HT1080 (cell line): ENCODE measurements at regions not wholly inside any gene's neighbourhood (a gene's known extent, or its start where the extent isn't known, plus 50 kb on each side); places are given as distances from the start of the nearest gene placed in this dataset.
A peak's percentile ranks its signal among the peaks of the same experiment; 100 is the strongest.
"Not testable (repeated sequence)": the region's sequence is repeated elsewhere in the genome, so short reads cannot be mapped to it uniquely, and the experiment has no call there.

Experiments
- DNase-seq: peaks from one replicate; pipeline ENCODE4 v3.0.0-alpha.2; 2015; ENCODE audit warnings: low read depth

DNA sequence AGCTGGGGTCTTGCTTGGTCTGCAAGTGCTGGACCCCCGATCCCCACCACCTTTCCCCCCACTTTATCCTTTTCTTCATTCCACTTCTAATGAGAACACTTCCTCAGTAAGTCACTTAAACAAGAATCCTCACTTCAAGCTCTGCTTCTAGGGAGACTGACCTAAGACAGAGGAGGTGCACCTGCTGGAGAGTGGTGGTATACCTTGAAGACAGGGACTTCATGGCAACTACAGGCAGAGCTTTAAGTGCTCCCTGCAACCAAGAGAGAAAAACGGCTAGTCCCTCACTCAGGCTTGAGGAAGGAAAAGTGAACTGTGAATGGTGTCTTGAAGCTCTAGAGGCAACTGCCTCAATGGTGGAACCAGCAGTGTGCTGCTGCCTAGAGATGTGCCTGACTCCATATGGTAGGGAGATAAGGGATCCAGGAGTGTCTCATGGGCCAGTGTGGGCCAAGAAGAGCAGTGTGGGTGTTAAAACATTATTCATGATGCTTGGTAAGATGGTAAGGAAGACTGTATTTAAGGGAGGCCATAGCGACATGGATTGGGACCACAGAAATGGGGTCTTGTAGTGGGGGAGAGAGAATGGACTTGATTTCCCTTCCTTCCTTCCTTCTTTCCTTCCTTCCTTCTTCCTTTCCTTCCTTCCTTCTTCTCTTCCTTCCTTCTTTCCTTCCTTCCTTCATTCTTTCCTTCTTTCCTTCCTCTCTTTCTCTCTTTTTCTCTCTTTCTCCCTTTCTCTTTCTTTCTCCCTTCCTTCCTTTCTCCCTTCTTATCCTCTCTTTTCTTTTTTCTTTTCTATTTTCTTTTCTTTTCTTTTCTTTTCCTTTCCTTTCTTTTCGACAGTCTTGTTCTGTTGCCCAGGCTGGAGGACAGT is 96.2 kb upstream of the NAP1L1 start:
- no peak for DNase-seq

DNA sequence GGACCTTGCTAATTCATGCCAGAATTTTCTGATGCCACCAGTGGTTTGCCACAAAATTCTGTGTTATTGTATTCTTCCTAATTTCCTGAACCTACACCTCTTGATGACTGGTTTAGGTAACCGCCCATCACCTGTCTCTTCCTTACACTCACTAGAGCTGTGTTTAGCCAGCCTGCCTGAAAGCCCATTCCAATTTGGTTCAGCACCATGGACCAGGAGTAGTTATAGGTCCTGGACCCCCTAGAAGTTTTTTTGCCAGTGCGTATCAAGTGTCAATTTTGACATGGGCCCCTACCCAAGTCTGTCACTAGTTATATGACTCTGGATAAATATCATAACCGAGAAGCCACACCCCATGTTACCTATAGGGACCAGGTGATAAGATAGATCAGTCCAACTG is 94.0 kb upstream of the NAP1L1 start:
- DNase-seq: no peak

GRCh38 chr12:76177821-76178220 is 93.3 kb upstream of the NAP1L1 start:
- no peak for DNase-seq

DNA sequence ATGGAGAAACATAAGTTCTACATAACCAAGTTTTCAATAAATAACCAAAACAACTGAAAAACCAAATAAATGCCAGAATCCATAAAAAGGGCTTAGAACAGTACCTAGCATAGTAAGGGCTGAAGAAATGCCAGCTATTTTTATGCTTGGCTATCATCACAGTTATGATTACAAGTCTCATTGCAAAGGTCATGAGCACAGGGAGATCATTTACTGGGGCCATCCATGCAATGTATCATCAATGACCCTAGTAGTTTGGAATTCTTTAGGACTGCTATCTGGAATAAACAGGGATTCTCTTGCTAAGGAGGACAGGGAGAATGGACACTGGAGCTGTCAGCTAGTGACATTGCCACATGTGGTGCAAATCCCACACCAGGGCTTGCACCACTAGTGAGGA is 92.5 kb upstream of the NAP1L1 start:
- no peak for DNase-seq

- DNase-seq: not testable (repeated sequence)
Observed at GRCh38 chr12:76175946-76176345, 91.5 kb upstream of the NAP1L1 start.

DNA sequence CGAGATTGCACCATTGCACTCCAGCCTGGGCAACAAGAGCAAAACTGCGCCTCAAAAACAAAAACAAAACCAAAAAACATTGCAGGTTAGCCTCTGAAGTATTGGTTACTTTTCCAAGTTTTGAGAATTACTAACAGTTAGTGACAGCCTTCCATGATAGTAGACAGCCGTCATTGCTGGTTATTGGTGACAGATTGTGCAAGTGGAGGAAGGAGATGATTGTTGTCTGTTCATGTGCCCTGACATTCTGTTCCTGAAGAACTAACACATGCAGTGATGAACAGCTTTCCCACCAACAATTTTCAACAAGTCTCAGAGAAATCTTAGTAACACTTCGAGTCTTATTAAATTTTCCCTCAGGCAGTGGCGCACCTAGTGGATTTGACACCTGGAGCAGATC is 89.3 kb upstream of the NAP1L1 start:
- no peak for DNase-seq

- peak; percentile 80 for DNase-seq
Observed at GRCh38 chr12:76158518-76159321, 74.2 kb upstream of the NAP1L1 start.

GRCh38 chr12:76156726-76157125 is 72.2 kb upstream of the NAP1L1 start:
- DNase-seq: no peak

DNA sequence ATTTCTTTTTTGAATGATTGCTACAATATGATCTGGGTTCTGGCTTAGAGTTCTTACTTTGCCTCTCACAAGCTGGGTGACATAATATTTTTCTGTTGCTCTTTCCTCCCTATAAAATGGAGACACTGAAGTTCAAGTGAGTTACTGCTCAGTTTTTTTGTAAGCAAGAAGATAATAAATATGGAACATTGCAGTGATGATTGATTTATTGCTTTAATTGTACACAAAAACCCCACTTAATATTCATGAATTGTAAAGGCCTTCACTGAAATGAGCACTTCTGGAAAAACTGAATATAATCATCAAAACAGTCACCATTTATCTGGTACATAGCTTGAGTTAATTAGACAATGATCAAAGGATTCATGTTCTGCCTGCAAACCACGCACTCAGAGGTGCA is 71.8 kb upstream of the NAP1L1 start:
- DNase-seq: no peak

DNA sequence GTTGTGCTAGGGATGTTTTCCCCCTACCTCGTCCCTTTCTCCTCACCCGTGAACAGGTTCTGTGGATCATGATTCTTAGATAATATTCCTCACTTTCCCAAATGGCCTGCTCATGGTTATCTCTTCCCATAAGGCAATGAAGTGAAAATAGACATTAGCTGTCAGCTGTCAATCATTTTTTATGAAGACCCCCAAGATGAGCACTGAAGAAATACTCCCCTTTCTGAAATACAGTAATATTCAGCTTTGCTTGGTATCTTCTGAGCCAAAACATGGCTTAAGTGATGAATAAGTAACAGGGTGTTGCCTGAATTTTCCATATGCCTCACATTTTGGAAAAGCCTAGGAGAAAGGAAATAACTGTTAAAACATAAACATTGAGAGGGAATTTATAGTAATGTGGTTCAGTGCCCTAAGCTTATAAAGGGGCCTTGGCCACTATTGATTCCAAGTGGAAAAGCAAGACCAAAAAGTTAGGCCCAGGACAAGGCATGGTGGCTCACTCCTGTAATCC is 70.7 kb upstream of the NAP1L1 start:
- no peak for DNase-seq

DNA sequence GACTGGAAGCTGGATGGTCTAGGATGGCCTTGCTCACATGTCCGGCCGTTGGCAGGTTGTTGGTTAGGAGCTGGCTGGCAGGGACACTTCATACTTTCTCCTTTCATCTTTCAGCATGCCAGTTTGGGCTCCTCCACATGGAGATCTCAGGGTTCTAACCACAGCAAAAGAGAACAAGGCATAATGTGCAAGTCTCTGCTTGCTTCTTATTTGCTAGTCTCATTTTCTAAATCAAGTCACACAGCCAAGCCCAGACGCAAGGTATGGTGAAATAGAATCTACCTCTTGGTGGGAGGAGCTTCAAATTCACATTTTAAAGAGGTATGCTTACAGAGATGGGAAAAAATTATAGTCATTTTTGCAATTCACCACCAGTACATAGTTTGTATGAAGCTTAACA is 69.1 kb upstream of the NAP1L1 start:
- no peak for DNase-seq

DNA sequence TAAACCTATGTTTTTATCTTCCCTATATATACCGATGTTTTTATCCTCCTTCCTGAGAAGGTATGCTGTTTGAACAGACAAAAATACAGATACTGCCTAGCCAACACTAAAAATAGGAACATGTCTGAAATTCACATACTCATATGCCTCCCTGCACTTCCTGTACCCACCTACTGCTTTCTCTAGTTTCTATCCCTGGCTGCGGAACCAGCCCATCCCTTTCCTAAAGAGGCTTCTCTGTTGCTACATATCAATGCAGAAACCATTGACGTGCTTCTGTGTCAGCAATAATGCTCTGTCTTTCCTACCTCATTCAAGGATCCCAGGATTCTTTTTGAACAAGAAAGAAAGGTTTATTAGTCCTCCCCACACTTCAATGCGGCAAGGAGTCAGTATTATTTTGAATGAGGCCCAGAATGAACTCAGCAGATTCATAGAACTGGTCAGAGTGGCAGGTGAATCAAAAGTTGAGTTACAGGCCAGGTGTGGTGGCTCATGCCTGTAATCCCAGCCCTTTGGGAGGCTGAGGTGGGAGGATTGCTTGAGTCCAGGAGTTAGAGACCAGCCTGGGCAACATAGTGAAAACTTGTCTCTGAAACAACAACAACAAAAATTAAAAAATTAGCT is 67.8 kb upstream of the NAP1L1 start:
- no peak for DNase-seq

- peak; percentile 64 for DNase-seq
Observed at GRCh38 chr12:76144245-76144549, 59.7 kb upstream of the NAP1L1 start.

DNA sequence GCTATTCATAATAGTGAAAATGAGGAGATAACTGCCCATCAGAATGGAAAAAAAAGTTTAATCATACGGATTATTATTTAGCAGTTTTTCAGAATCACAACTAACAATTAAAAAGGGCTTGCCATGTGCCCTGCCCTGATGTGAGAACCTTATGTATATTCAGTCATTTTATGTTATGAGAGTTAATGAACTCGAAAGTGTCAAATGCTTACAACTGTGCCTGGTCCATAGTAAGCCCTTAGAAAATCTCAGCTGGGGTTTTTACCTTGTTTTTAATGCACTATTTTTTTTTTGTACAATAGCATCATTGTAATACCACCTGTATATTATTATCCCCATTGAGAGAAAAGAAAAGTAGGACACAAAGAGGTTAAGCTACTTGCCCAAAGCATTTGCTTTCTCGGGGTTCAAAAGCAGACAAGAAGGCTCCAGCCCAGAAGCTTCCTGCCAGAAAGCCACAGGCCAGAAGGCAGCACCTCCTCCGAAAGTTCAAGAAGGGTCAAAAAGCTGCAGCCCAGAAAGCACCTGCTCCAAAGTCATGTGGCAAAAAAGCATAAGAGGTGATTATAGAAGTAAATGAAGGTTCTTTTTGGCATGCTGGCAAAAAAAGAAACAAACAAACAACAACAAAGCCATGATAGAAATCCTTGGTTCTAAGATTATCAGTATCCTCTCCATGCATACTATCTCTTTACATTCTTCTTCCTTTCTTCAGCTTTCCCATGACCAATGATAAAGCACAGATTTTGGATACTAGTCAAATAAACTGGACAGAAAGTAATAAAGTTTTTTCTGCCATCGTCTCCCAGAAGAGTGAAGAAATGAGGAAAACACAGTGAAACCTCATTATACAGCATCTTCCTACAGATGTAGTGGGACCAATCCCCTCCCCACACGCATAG is 59.1 kb upstream of the NAP1L1 start:
- no peak for DNase-seq

DNA sequence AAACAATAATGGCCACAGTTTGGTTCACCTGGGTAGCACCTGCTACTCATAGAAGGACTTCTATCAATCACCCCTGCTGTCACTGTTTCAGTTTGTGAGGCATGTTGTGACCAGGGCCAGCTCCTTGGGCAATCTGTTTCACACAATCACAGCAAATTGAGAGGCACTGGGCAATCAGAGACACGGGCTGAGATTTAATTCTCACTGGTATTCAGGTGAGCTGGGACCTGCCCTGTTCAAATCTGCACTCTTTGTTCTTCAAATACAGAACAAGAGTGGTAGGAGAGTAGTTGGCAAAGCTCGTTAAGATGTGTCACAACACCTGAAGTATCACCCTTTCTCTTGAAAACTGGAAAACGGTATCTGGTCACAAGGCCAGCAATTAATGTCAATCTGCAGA is 57.8 kb upstream of the NAP1L1 start:
- DNase-seq: no peak

DNA sequence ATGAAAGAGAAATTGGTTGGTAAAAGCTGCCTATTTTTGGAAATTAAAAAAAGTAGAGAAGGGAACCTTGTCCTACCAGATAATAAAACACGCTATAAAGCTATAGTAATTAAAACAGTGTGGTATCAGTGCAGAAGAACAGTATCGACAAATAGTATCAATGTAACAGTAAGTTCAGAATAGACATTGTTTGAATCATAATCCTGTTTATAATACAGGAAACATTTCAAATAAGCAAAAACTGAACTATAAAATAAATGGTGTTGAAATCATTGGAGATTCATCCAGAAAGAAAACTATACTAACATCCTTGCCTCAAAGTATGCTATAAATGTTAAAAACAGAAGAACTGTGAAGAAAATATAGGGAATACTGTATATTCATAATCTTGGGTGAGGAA is 54.2 kb upstream of the NAP1L1 start:
- DNase-seq: no peak

DNA sequence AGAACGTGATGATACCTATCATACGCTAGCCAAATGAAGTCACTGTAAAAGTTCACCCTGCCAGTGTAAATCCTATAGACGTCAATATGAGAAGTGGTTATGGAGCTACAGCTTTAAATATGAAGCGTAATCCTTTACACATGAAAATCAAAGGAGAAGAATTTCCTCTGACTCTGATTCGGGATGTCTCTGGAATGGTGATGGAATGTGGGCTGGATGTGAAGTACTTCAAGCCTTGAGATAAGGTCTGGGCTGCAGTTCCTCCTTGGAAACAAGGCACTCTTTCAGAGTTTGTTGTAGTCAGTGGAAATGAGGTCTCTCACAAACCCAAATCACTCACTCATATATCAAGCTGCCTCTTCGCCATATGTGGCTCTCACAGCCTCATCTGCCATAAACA is 53.1 kb upstream of the NAP1L1 start:
- no peak for DNase-seq

DNA sequence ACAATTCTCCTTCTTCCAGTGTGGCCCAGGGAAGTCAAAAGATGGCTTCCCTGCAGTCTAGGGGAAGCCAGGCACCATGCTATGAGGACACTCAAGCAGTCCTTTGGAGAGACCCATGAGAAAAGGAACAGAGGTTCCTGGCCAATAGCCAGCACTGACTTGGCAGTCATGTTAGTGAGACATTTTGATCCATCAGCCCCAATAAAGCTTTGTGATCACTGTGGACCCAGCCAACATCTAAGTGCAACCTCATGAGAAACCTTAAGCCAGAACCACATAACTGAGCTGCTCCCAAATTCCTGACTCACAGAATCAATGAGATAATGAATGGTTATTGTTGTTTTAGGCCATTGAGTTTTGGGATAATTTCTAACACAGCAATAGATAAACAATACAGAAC is 51.0 kb upstream of the NAP1L1 start:
- no peak for DNase-seq
